ENCODE measurements at regions not wholly inside any gene's neighbourhood (a gene's known extent, or its start where the extent isn't known, plus 50 kb on each side); places are given as distances from the start of the nearest gene placed in this dataset.

DNA sequence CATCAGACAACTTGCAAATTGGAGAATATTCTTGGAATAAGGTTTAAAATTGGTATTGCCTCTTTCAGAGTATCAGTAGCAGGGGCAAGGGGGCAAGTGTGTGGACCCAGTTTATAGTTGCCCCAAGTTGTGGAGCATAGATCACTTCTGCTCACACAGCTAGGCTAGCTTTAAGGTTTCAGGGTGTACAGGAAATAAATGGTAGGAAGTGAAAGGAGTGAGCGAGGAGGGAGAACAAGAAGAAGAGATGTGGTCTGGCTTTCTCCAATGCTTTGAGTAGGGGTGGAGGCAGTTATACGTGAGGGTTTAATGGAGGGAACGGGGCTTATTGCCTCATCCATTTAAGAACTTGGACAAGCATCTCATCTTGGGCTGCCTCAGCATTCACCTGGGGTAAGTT, 290.0 kb upstream of the CFAP20DC start:
- no peaks in the 10 kb centered on the region for H3K36me3 ChIP-seq (ENCODE audit: control insufficient read depth, insufficient read depth, low read length)
- FAIRE-seq (no peak), DNase-seq (ENCODE audit: low read depth) (no peak)
- H3K27me3 ChIP-seq (ENCODE audit: control insufficient read depth, insufficient read depth, low read length): no peaks in the 10 kb centered on the region
- no peak overlapping the region for H3K4me3 ChIP-seq (ENCODE audit: low read depth, low read length)
- TF ChIP-seq, protein P1, sequence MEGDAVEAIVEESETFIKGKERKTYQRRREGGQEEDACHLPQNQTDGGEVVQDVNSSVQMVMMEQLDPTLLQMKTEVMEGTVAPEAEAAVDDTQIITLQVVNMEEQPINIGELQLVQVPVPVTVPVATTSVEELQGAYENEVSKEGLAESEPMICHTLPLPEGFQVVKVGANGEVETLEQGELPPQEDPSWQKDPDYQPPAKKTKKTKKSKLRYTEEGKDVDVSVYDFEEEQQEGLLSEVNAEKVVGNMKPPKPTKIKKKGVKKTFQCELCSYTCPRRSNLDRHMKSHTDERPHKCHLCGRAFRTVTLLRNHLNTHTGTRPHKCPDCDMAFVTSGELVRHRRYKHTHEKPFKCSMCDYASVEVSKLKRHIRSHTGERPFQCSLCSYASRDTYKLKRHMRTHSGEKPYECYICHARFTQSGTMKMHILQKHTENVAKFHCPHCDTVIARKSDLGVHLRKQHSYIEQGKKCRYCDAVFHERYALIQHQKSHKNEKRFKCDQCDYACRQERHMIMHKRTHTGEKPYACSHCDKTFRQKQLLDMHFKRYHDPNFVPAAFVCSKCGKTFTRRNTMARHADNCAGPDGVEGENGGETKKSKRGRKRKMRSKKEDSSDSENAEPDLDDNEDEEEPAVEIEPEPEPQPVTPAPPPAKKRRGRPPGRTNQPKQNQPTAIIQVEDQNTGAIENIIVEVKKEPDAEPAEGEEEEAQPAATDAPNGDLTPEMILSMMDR (IDR thresholded peaks at IDR 0.05; ENCODE audit: insufficient read depth, low read length, severe bottlenecking): no peak

DNA sequence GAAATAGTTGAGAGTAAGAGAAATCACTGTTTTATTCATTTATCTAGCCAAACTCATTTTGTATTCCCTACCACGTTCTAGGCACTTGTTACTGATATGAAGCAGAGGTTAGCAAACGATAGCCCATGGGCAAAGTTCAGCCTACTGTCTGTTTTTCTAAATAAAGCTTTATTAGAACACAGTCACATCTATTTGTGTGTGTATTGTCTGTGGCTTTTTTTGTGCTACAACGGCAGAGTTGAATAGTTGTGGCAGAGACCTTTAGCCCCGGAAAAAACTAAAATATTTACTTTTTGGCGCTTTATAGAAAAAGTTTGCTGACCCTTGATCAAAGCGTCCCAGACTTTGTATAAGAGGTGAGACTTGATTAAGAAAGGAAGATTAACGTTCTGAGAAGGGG, 289.1 kb upstream of the CFAP20DC start:
- Histone ChIP-seq H3K36me3 (ENCODE audit: control insufficient read depth, insufficient read depth, low read length) (no peaks in the 10 kb centered on the region), H3K27me3 (ENCODE audit: control insufficient read depth, insufficient read depth, low read length) (no peaks in the 10 kb centered on the region), H3K4me3 (ENCODE audit: low read depth, low read length) (no peak overlapping the region)
- FAIRE-seq: no peak
- no peak for DNase-seq (ENCODE audit: low read depth)
- TF ChIP-seq, protein P1 (IDR thresholded peaks at IDR 0.05; ENCODE audit: insufficient read depth, low read length, severe bottlenecking): no peak

DNA sequence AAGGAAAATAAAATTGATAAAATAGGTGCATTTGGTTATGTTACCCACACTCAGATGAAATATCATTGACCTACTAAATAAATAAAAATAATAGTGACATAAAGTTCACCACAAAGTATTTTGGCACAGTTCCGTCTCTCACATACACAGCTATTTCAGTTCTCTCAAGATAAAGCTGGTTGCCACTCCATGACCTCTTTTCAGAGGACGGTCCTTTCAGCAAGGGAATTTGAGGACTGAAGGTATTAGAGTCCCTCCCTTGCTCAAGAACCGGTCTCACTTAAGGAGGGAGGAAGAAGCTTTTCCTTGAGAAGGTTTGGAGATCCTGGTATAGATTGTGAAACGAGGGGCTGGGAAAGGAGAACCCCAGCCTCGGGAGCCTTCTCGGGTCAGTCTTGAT, 285.5 kb upstream of the CFAP20DC start:
- Histone ChIP-seq H3K4me3 (ENCODE audit: low read depth, low read length) (no peak overlapping the region), H3K36me3 (ENCODE audit: control insufficient read depth, insufficient read depth, low read length) (no peaks in the 10 kb centered on the region), H3K27me3 (ENCODE audit: control insufficient read depth, insufficient read depth, low read length) (no peaks in the 10 kb centered on the region)
- TF ChIP-seq, protein P1 (IDR thresholded peaks at IDR 0.05; ENCODE audit: insufficient read depth, low read length, severe bottlenecking): no peak
- no peak for FAIRE-seq
- no peak for DNase-seq (ENCODE audit: low read depth)

DNA sequence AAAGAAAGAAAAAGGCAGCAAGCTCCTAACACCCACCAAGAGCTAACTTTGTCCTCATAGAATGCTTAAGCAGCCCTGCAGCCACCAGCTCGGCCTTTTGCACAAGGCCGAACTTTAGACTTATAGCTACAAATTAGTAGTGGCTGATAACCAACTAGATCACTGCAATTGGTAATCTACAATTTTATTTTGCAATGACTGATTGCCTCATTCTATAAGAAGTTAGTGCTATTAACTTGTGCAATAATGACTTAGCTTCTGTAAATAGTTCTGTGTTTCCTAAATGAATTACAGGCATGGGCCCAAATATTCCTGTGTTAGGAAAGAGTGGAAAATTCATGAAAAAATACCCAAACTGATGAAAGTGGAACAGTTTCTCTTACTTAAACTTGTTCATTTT, 284.8 kb upstream of the CFAP20DC start:
- TF ChIP-seq, protein P1 (IDR thresholded peaks at IDR 0.05; ENCODE audit: insufficient read depth, low read length, severe bottlenecking): no peak
- no peaks in the 10 kb centered on the region for H3K36me3 ChIP-seq (ENCODE audit: control insufficient read depth, insufficient read depth, low read length)
- H3K27me3 ChIP-seq (ENCODE audit: control insufficient read depth, insufficient read depth, low read length): no peaks in the 10 kb centered on the region
- DNase-seq (ENCODE audit: low read depth) (peak; percentile 82), FAIRE-seq (no peak)
- H3K4me3 ChIP-seq (ENCODE audit: low read depth, low read length): no peak overlapping the region

DNA sequence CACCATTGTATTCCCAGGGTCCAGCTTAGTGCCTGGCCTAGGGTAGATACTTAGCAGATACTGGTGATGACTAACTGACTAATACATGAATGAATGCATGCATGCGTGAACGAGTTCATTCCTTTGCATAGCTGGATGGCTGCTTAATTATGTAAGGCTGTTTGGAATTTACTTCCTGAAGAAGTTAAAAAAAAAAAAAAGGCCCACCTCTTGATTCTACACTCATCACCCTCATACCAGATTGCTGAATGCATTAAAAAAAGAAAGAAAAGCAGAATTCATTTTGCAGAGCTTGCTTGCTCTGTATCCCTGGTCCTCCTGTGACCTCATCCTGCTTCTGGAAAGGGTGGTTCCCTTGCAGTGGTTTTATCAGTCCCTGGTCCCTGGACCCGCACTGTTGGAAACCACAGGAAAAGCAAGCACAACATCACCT, 277.6 kb upstream of the CFAP20DC start:
- TF ChIP-seq, protein P1 (IDR thresholded peaks at IDR 0.05; ENCODE audit: insufficient read depth, low read length, severe bottlenecking): no peak
- no peak for FAIRE-seq
- Histone ChIP-seq H3K4me3 (ENCODE audit: low read depth, low read length) (no peak overlapping the region), H3K36me3 (ENCODE audit: control insufficient read depth, insufficient read depth, low read length) (no peaks in the 10 kb centered on the region), H3K27me3 (ENCODE audit: control insufficient read depth, insufficient read depth, low read length) (no peaks in the 10 kb centered on the region)
- DNase-seq (ENCODE audit: low read depth): peak; percentile 99

DNA sequence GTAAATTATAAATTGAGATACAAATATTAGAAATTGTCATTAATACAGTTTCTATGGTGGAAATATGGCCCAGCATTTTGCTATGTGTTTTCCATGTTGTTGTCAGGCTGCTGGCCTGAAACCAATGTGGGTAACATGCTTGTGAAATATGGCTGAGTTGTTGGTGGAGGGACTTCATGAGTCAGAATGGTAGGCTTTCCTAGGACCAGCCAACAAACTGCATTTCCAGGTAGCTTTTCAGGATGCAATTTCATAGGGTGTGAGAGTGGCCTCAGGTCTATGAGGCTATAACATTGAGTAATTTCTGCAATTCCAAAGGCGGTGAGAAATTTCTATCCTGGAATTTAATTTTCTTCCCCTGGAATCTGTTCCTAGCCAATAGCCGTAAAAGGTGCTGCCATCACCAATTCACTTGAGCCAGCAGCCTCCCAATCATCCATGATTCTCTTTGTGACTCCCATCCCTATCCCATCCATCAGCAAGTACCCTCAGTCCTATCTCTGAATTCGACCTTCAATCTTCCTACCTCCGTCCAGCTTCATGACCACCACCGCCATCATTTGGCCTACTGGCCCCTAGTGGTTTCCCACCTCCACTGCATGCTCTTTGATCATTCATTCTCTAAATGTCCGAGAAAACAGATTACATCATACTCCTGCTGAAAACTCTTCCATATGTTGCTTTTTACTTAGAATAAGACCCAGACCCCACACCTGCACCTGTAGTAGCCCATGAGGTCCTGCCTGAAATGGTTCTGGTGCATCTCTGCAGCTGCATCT, 276.6 kb upstream of the CFAP20DC start:
- TF ChIP-seq, protein P1 (IDR thresholded peaks at IDR 0.05; ENCODE audit: insufficient read depth, low read length, severe bottlenecking): peak; percentile 22
- no peaks in the 10 kb centered on the region for H3K36me3 ChIP-seq (ENCODE audit: control insufficient read depth, insufficient read depth, low read length)
- no peaks in the 10 kb centered on the region for H3K27me3 ChIP-seq (ENCODE audit: control insufficient read depth, insufficient read depth, low read length)
- FAIRE-seq (no peak), DNase-seq (ENCODE audit: low read depth) (peak; percentile 81)
- no peak overlapping the region for H3K4me3 ChIP-seq (ENCODE audit: low read depth, low read length)
